GM15510 (cell line): ENCODE measurements at regions not wholly inside any gene's neighbourhood (a gene's known extent, or its start where the extent isn't known, plus 50 kb on each side); places are given as distances from the start of the nearest gene placed in this dataset.

Source experiments
- POLR2A ChIP-seq: IDR thresholded peaks from 3 replicates; pipeline ENCODE4 v1.6.1; 2011; ENCODE audit warnings: borderline replicate concordance; ENCODE audit not compliant: insufficient read length; ENCODE audit errors: extremely low read depth

GRCh38 chr2:134194519-134194918 is 59.4 kb upstream of the MGAT5 start:
- no peak for TF ChIP-seq POLR2A

GRCh38 chr2:134195341-134195740 is 58.5 kb upstream of the MGAT5 start:
- TF ChIP-seq POLR2A: no peak

- TF ChIP-seq POLR2A: no peak
These were observed 56.4 kb upstream of the MGAT5 start for GRCh38 chr2:134197445-134197844.

GRCh38 chr2:134198006-134198634 is 55.8 kb upstream of the MGAT5 start:
- no peak for TF ChIP-seq POLR2A

- TF ChIP-seq POLR2A: no peak
These were observed 54.7 kb upstream of the MGAT5 start for GRCh38 chr2:134199123-134199522.

- TF ChIP-seq POLR2A: no peak
These were observed 53.7 kb upstream of the MGAT5 start for GRCh38 chr2:134200036-134200618.

- no peak for TF ChIP-seq POLR2A
These were observed 52.3 kb upstream of the MGAT5 start for GRCh38 chr2:134201533-134201932.

GRCh38 chr2:134202371-134202770 is 51.5 kb upstream of the MGAT5 start:
- no peak for TF ChIP-seq POLR2A

GRCh38 chr2:134203175-134203574 is 50.7 kb upstream of the MGAT5 start:
- no peak for TF ChIP-seq POLR2A
